ENCODE measurements at regions not wholly inside any gene's neighbourhood (a gene's known extent, or its start where the extent isn't known, plus 50 kb on each side); places are given as distances from the start of the nearest gene placed in this dataset.

- TF ChIP-seq ETV6 (IDR thresholded peaks at IDR 0.05; ENCODE audit: borderline replicate concordance in 1 of 2, low read depth in 2 of 2, low read length in 1 of 2), result no peak
- TF ChIP-seq ETV6 (CRISPR knock-in tag; IDR thresholded peaks at IDR 0.05; ENCODE audit: borderline replicate concordance), result no peak
These were observed 368.5 kb downstream of the ZEB2 start (continued) for GRCh38 chr2:144151405-144151804.

GRCh38 chr2:144147356-144147755 lies 372.6 kb downstream of the ZEB2 start:
- no peak overlapping the region for H3K4me2 ChIP-seq (ENCODE audit: insufficient read depth, low read length)
- 0 out of 2 replicates have a peak, but pooled peaks cover 1% of the 10 kb centered on the region for H3K9me3 ChIP-seq (replicated peaks; ENCODE audit: control insufficient read depth, insufficient read depth, low read depth, low read length)
- FAIRE-seq (no peak), DNase-seq (ENCODE audit: extremely low read depth in 1 of 4, low spot score in 3 of 4) (no peak), ATAC-seq (no peak)
- H3K9ac ChIP-seq (ENCODE audit: insufficient read depth in 1 of 2, low read depth in 2 of 2, low read length in 2 of 2), result no peak overlapping the region
- ChIA-PET CTCF (ENCODE audit: low intra/inter-chr PET ratio) (no interaction called here), POLR2A (no interaction called here)
- H2AFZ ChIP-seq (ENCODE audit: low read depth, low read length), result no peak overlapping the region
- BruUV-seq (replicated peaks), result no TSS peak
- H3K27ac ChIP-seq (ENCODE audit: extremely low read depth, low read depth, low read length), result no peak overlapping the region
- in situ Hi-C loops (cut with MboI), result no loop called here
- no peaks in the 10 kb centered on the region for H3K79me2 ChIP-seq (ENCODE audit: control insufficient read depth, insufficient read depth, low read length)
- peaks cover 0 to 23% of the 10 kb centered on the region in 2 experiments; a peak in 3 of 5 replicates for H3K4me1 ChIP-seq (replicated peaks in 1 of 2; ENCODE audit: control insufficient read depth in 2 of 2, insufficient read depth in 2 of 2, low read length in 2 of 2)
- no peaks in the 10 kb centered on the region for H3K27me3 ChIP-seq (ENCODE audit: control insufficient read depth in 2 of 2, insufficient read depth in 2 of 2, low read length in 2 of 2)
- no peaks in the 10 kb centered on the region for H3K36me3 ChIP-seq (ENCODE audit: control insufficient read depth, insufficient read depth, low read length)
- no peaks in the 10 kb centered on the region for H4K20me1 ChIP-seq (replicated peaks; ENCODE audit: control insufficient read depth, insufficient read depth, low read length)
- 100% methylated on average over 2 of the region's 2 CpGs for WGBS (ENCODE audit: insufficient coverage, low coverage, missing lambda C conversion rate)
- intact Hi-C loops (cut with micrococcal nuclease), result no loop called here
- H3K4me3 ChIP-seq, result no peak overlapping the region
- H3K9me1 ChIP-seq (ENCODE audit: control insufficient read depth, insufficient read depth, low read length), result no peaks in the 10 kb centered on the region
- TF ChIP-seq NFIX (CRISPR knock-in tag; IDR thresholded peaks at IDR 0.05; ENCODE audit: low read depth) (no peak), CEBPB (tag; IDR thresholded peaks at IDR 0.05) (peak; percentile 98), IRF9 (tag; IDR thresholded peaks at IDR 0.05) (peak; percentile 79), CEBPG (CRISPR knock-in tag; IDR thresholded peaks at IDR 0.05) (peak; percentile 50; the same call in 1 of the 2 replicates), CEBPG (tag; conservative IDR thresholded peaks at IDR 0.05 in 1 of 2, IDR thresholded peaks at IDR 0.05 in 1 of 2) (peak; percentile 80 to 98)
